Inflammatory macrophage treated with lipopolysaccharide for 1 hour (primary cell): ENCODE measurements at regions not wholly inside any gene's neighbourhood (a gene's known extent, or its start where the extent isn't known, plus 50 kb on each side); places are given as distances from the start of the nearest gene placed in this dataset.

Source experiments
- DNase-seq, 2 donors: peaks; one replicate each; pipeline ENCODE4 v3.0.0-alpha.2; 2020 to 2022

DNA sequence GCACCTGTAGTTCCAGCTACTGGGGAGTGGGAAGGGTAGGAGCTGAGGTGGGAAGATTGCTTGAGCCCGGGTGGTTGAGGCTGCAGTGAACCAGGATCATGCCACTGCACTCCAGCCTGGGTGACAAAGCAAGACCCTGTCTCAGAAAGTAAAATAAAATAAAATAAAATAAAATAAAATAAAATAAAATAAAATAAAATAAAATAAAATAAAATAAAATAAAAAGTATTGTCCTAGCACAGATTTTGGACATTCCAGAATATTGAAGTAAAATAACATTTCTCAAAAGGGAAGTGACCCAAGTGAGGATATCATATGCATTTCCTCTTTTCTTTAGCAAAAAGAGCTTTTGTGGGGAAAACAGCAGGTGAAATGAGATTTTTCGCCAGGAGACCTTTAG is 83.5 kb downstream of the TMEM174 start:
- DNase-seq, result peak in 1 of 2 donors; percentile 10

DNA sequence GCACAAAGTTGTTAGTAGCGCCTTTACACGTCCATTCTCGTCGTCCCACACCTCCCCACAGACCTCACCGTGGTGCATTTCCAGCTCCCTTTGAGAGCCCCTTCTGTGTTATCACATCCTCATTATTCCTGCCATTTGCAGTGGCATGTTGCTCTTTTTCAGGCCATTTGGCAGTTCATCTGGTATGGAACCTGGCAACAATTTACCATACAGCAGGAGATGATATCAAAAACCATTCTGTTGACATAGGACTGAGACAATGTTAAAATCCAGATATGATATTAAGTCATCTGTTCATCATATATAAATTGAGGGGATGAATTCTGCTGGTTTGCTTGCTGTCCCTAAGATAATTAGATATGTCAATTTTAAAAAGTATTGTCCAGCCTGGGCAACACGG is 83.0 kb downstream of the TMEM174 start:
- DNase-seq, result no peak

DNA sequence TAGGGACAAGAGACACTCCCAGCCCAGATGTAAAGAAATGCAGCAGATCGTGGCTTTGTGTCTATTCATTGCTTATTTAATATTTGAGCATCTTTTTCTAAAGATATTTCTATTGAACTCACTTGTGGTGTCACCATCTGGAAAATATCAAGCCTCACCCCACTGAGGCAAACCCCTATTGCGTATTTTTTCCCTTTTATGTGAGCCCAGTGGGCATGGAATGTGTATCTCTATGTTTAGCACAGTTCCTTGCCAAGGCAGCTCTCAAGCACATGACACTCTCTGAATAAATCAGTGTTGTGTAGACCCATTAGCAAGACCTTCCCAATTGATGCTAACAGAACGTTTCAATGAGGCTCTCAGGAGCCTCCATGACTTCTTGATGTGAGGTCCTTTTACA is 81.6 kb downstream of the TMEM174 start:
- DNase-seq, result no peak

DNA sequence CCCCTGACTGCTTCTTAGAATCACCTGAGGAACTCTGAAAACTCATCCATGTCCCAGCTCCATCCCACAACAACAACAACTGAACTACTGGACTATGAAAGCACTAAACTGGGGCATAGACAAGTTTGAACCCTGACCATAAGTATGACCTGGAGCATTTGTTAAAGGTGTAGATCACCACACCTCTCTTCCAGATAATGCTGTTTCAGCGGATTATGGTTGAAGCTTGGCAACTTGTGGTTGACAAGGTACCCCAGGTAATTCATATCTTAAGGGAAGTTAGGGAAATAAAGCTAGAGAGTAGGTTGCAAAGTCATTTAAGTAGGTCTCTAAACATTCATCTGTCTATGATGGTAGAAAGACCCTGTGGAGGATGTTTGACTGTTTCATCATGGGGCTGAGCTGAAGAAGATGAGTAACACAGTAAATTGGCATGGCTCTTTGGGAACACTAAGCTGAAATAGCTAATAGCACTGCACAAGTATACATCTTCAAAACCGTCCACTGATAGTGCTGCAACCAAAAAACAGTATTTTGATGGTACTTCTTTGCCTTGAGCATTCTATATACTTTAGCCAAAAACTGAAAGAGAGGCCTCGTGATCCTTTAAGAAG is 80.2 kb downstream of the TMEM174 start:
- DNase-seq, result no peak

DNA sequence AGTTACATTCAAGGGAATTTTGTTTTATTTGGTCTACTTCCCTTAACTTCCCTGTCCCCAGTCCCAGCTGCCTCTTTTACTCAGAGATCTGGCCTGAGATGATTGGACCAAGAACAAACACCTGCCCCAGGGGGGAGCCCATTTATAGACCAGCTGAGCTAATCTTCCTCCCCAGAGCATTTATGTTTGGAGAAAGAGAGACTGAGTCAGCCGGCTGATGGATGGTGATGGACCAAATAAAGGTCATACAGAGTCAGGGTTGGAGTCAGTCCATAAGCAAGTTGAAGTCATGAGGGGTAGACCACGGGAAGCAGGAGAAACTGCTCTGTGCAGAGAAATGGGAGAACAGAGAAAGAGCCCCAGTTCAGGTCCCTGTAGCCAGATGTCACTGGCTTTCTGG is 77.7 kb downstream of the TMEM174 start:
- DNase-seq, result no peak

DNA sequence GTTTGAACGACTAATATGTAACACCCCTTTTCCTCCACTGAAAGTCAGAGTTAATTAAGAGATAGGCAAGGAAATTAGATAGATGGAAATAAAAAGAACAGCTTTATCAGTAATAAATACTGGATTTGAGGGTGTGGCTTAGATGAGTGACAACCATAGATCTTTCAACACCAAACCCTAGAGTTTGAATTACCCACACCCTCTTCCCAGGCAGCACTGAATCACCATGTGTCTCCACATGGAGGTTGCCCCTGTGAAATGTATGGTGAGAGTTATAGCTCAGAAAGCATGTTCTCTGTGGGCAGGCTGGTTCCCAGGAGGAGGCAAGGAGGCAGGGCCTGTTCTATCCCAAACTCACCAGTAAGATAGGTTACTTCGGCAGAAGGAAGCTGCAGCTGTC is 69.7 kb downstream of the TMEM174 start:
- no peak for DNase-seq

DNA sequence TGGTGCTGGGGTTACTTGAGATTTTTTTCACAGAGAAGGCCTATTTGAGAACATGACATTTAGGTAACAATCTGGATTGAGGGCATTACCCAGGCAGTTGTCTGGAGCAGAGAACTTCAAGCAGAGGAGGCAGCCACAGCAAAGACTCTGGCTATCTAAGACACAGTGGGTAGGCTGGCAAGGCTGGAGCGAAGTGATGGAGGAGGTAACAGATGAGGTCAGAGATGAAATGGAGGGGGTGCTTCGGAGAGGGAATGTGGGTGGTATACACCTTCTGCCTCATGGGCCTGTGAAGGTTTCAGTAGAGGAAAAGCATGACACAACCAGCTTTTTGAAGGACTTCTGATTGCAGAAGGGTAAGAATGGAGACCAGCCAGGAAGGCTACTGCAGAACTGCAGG is 65.9 kb downstream of the TMEM174 start:
- no peak for DNase-seq

DNA sequence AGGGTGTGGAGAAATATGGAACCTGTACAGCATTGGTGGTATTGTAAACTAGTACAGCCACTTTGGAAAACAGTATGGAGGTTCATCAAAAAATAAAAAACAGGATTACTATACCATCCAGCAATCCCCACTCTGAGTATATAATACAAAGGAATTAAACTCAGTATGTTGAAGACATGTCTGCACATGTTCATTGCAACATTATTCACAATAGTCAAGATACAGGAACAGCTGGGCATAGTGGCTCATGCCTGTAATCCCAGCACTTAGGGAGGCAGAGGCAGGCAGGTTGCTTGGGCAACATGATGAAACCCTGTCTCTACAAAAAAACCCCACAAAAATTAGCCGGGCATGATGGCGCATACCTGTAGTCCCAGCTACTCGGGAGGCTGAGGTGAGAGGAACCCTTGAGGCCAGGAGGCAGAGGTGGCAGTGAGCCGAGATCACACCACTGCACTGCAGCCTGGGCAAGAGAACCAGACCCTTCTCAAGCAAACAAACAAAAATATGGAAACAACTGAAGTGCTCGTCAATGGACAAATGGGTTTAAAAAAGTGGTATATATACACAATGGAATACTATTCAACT is 63.6 kb downstream of the TMEM174 start:
- DNase-seq, result no peak

DNA sequence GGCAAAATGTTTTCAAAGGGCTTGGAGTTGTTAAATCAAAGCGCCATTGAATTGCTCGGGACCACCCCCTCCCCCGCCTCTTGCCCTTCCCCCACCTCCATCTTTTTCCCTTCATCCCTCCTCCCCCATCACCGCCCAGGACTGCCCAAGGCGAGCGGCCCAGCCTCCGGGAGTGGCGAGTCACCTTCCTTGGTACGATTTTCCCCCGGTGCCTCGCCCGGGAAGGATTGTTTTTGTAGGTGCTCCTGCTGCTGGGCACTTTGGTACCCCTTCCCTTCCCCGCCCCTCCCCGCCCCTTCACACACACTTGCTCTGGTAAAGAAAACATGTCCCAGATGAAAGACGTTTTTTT is 61.2 kb downstream of the TMEM174 start:
- no peak for DNase-seq

DNA sequence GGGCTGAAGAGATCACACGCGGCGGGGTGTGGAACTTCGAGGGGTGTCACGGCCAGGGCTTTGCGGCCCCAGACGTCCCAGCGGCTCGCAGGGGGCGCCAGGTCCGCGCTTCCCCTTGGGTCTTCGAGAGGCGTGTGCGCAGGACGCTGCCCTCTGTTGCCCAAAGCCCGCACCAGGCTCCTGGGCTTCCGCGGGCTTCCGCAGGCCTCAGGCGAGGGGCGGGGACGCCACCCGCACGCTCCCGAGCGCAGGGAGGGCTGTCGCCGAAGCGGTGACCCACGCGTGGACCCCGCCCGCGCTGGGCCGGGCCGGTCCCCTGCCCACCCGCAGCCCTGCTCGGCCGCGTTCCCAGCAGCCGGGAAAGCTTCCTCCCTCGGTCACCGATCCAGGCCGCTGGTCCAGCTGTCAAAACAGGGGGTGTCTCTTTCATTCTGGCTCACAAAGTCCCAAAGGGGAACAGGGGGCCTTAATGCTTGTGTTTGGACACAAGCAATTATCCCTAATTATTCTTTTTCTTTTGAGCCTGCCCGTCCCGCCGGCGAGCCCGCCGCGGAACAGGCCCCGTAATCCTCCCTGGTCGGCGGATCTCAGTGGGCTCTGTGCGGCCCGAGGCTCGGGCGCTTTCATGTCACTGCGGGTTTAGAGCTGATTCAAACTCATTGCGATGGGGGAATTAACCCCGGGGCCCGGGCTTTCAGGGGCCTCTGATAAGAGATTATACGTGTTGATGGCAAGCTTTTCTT is 60.6 kb downstream of the TMEM174 start:
- no peak for DNase-seq

DNA sequence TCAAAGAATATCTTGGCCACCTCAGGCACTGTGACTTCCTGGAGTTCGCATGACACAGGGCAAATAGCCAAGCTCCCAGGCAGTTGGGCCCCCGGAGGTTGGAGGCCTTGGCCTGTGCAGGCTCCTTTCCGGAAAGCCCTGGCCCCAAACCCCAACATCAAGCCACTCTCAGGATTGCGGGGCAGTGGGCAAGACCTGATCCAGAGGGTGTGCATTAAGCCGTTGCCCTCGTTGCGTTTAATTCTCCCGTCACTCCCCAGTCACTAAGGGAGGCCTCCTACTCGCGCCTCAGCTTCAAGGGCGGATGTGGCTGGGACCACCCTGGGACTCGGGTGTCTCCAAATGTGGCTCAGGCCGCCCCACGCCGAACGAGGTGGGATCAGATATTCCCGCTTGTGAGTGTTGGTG is 60.1 kb downstream of the TMEM174 start:
- no peak for DNase-seq

DNA sequence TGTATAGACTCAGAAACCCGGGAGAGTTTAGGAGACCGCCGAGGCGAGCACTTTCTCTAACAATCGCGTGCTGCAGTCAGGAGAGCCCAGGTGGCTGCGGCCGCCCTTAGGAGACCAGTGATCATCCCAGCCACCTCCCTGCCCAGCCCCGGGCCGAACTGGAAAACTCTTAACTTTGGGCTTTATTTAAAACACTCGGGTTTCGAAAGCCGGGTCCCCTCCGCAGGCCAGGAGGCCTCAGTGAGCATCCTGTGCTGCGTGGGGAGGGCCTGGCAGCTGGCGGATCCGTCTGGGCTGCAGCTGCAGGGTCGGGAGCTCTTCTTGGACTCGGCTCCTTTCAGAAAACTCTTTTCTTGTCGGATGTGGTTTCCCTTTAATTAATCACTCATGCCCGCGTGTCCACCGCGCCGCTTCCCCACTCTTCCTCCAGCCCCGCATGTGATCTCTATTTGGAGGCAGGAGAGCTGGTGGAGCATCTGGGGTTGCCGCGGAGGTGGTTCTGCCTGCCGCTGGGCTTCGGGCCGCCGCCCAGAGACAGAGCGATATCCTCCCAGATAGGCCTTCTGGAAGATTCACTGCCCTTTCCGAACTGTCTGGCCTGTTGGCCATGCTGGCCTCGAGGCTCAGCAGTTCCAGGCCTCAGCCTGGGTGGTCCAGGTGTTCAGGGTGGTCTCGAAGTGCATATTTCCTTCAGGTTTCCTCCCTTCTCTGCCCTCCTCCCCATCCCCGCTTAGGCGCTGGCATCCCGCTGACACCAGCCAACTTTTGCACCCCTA is 59.5 kb downstream of the TMEM174 start:
- DNase-seq, result no peak

DNA sequence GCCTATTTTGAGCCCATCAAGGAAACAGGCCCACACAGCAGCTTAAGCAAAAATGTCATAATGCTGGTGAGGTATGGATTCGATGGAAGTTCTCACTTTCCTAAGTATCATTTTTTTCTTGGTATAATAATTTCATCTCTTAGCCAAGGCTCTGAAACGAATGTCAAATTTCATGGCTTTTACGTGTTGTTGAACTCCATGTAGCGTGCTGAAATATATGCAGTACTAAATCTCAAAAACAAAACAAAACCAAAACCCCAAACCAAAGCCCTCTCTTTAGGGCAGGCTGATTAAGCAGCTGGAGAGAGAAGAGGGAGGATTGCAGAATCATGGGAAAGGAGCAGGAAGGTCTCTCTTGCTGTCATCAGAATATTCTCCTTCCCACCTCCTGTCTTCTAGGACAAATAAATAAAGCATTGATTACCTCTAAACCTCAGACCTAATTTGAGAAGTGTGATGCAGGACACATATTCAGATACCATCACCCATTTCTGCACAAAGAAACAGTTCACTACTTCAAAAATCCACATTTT is 58.3 kb downstream of the TMEM174 start:
- DNase-seq, result no peak

DNA sequence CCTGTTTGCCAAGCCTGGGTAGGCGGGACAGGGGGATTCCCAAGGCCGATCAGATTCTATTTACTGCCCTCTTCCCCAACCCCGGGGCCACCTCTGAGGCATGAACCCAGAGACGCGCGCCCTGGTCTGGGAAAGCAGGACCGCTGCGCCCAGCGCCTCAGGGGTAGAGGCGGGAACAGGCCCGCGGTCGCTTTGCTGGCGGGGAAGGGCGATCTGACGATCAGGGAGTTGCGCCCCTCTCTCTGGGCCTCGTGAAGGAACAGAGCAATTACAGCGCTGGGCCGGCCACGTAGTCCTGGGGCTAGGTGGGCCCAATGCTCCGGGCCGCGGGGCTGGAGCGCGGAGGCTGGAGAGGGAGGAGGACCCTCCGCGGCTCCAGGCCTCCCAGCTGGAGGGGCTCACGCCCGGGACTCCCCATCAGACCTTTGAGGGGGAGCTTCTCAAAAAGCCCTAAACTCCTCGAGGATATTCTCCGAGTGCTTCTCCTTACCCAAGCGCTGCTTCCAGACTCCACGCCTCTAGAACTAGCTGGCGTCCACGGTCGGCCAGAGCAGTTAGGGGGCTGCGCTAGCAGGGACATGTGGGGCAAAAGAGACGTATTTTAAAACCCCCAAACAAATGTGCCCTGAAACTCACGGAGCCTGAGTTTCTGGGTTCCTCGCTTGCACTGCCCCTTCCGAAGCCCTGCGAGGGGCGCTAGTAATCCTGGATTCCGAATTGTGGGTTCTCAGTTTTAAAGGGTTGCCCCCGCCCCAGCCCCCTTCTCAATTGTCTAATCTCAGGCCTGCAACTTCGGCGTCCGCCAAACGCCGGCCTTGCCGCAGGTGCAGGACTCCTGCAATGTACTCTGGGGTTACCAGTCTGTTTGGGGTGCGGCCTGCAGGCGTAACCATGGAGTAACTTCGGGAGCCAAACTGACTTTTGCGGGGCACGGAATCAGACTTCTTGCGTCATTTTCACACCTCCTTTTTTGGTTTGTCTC is 57.6 kb downstream of the TMEM174 start:
- no peak for DNase-seq

DNA sequence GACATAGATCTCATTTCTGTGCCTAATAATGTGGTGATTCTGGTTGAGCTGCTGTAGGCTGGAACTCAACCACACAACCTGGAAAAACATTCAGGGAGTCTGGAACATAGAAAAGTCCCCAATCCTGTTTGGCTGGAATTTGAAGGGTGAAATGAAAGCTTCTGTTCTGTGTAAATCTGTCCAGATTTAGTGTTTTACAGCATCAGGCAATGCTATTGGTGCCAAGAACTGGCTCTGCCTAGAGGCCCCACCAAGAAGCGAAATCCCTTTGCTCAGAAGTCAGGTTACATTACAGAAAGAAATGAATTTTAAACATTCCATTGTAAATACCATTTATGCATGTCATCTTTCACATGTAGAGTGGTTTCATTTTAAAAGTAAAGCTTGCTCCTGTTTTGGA is 56.3 kb downstream of the TMEM174 start:
- no peak for DNase-seq

DNA sequence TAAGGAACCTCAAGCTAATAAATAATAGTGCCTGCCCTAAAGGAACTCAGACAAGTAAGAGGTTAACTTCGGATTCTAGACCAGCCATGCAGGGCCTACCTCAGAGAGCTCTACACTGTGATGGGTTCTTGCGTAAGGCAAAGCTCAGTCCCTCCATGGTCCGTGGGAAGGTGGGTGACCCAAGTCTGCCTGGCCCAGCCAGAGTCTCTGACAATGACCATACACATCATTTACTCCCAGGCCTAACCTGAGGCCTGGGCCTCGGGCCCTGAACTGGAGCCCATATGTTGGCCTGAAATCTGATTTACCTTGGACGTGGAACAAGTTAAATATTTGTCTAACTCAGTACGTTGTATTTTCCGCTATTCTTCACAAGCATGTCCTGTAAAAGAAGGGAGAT is 55.1 kb downstream of the TMEM174 start:
- no peak for DNase-seq
